ENCODE measurements at regions not wholly inside any gene's neighbourhood (a gene's known extent, or its start where the extent isn't known, plus 50 kb on each side); places are given as distances from the start of the nearest gene placed in this dataset.

DNA sequence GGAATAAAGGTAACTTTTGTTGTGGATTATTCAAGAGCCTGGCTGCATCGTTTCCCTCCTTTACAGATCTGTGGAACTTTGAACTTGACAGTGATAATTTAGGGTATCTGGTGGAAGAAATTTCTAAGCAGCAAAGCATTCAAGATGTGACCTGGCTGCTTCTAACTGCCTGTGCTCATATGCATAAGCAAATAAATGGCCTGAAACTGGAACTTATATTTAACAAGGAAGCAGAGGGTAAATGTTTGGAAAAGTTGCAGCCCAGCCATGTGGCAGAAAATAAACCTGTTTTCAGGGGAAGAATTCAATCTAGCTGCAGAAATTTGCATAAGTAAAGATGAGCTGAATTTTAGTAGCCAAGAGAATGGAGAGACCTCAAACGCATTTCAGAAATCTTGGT is 173.5 kb downstream of the C6orf118 start:
- TF ChIP-seq, protein P1, sequence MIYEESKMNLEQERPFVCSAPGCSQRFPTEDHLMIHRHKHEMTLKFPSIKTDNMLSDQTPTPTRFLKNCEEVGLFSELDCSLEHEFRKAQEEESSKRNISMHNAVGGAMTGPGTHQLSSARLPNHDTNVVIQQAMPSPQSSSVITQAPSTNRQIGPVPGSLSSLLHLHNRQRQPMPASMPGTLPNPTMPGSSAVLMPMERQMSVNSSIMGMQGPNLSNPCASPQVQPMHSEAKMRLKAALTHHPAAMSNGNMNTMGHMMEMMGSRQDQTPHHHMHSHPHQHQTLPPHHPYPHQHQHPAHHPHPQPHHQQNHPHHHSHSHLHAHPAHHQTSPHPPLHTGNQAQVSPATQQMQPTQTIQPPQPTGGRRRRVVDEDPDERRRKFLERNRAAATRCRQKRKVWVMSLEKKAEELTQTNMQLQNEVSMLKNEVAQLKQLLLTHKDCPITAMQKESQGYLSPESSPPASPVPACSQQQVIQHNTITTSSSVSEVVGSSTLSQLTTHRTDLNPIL (CRISPR knock-in tag; IDR thresholded peaks at IDR 0.05; ENCODE audit: low read depth), result no peak
- TF ChIP-seq ZNF8 (CRISPR knock-in tag; IDR thresholded peaks at IDR 0.05) (no peak), ZFP3 (CRISPR knock-in tag; IDR thresholded peaks at IDR 0.05) (no peak), PATZ1 (CRISPR knock-in tag; IDR thresholded peaks at IDR 0.05; ENCODE audit: borderline replicate concordance) (no peak), ARNTL (CRISPR knock-in tag; IDR thresholded peaks at IDR 0.05; ENCODE audit: borderline replicate concordance, low read depth) (no peak), TOX (CRISPR knock-in tag; IDR thresholded peaks at IDR 0.05; ENCODE audit: borderline replicate concordance) (no peak)

Data from SK-N-SH treated with all-trans-retinoic acid at 6 μM for 48 hours (cell line).